Transverse colon (tissue), 4 donors: ENCODE measurements at regions not wholly inside any gene's neighbourhood (a gene's known extent, or its start where the extent isn't known, plus 50 kb on each side); places are given as distances from the start of the nearest gene placed in this dataset.

Experiments used
- DNase-seq: peaks from one replicate; pipeline ENCODE4 v3.0.0-alpha.2; 2019
- H3K27ac ChIP-seq, 4 donors: fragments of 200-600 bp; sonication (generic); 2 replicates each; pipeline ENCODE4 v1.5.1; 2016 to 2018; ENCODE audit warnings: inconsistent platforms in 4 of 4
- H3K27me3 ChIP-seq: fragments of 200-600 bp; sonication (generic); 2 replicates; pipeline ENCODE4 v1.5.1; 2017; ENCODE audit warnings: inconsistent platforms
- H3K36me3 ChIP-seq, 4 donors: fragments of 200-600 bp; sonication (generic); 2 replicates each; pipeline ENCODE4 v1.5.1; 2017 to 2019; ENCODE audit warnings: inconsistent platforms in 4 of 4
- H3K4me1 ChIP-seq, 4 donors: fragments of 200-600 bp; sonication (generic); 2 replicates each; pipeline ENCODE4 v1.5.1; 2017 to 2020; ENCODE audit warnings: inconsistent platforms in 4 of 4
- H3K4me3 ChIP-seq, 4 donors: fragments of 200-600 bp; sonication (generic); 1 replicate in 1 of 4; 2 replicates in 3 of 4; pipeline versions ENCODE4 v1.5.1 to v1.6.1; 2017 to 2019; ENCODE audit warnings: inconsistent platforms in 4 of 4
- H3K9me3 ChIP-seq, 2 donors: fragments of 200-600 bp; sonication (generic); 2 replicates each; pipeline ENCODE4 v1.5.1; 2017 to 2019; ENCODE audit warnings: inconsistent platforms in 2 of 2
- EP300 ChIP-seq: sonication (generic); formaldehyde crosslinking; IDR thresholded peaks from one replicate; pipeline ENCODE4 v1.6.1; 2017; ENCODE audit warnings: antibody characterized with exemption, low read depth
- POLR2A ChIP-seq: fragments of 450-650 bp; IDR thresholded peaks from one replicate; pipeline ENCODE4 v1.6.1; 2016; ENCODE audit warnings: antibody characterized with exemption, mild to moderate bottlenecking, moderate library complexity
- POLR2AphosphoS5 ChIP-seq, 3 donors: sonication (generic); formaldehyde crosslinking; IDR thresholded peaks; one replicate each; pipeline ENCODE4 v1.6.1; 2016; ENCODE audit warnings: antibody characterized with exemption in 3 of 3
- WGBS, 2 donors: methylation state at CpG; one replicate each; pipeline ENCODE4 v1.1.5; 2018; ENCODE audit warnings: low coverage in 1 of 2; 5-methylcytosine and 5-hydroxymethylcytosine counted together
- in situ Hi-C, 4 donors: fragments of 200-750 bp; cut with MboI; loops; one replicate each; pipeline versions ENCODE4 v1.15.0 to v1.15.1; 2017; ENCODE audit warnings: low sequenced_read_pairs in 3 of 4, low pct_ligation_motif_present in 1 of 4, low pct_unique_long_range_greater_than_20kb in 1 of 4
- intact Hi-C: fragments of 100-400 bp; cut with DNase I; formaldehyde crosslinking; loops from one replicate; pipeline ENCODE4 v1.15.1; 2023; ENCODE audit warnings: low total_unique reads
- TF ChIP-seq, protein P1 (sequence below), 5 experiments: fragments of 200-600 bp in 3 of 5; fragments of 450-650 bp in 2 of 5; sonication (generic) in 3 of 5; IDR thresholded peaks; 1 replicate in 2 of 5; 2 replicates in 3 of 5; pipeline ENCODE4 v1.5.1; 2016 to 2017; ENCODE audit warnings: antibody characterized with exemption in 5 of 5, inconsistent platforms in 3 of 5, mild to moderate bottlenecking in 2 of 5, moderate library complexity in 1 of 5

DNA sequence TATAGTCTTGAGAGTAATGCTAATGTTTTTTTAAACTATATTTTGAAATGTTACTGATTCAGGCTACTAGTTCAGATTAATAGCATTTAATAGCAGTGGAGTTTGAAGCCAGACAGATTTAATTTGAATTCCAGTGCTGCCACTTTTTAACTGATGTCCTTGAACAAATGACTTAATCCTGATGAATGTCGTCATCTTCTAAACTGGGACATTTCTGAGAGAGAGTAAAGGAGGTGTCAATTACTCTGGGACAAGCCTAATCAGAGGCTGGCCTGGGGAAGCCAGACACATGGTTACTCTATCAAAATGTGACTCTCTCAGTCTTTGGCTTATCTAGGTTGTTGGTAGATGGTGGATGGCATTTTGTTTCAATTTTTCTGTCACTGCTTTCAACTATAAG is 246.7 kb downstream of the HS3ST3A1 start:
- no peaks in the 10 kb centered on the region for H3K4me1 ChIP-seq
- H3K4me3 ChIP-seq = no peak overlapping the region
- in situ Hi-C loops (no loop called here), intact Hi-C loops (no loop called here)
- H3K36me3 ChIP-seq = no peaks in the 10 kb centered on the region
- H3K27ac ChIP-seq = no peak overlapping the region
- no peaks in the 10 kb centered on the region for H3K9me3 ChIP-seq
- no peaks in the 10 kb centered on the region for H3K27me3 ChIP-seq
- no peak for DNase-seq
- WGBS, 2 donors = 64 to 78% methylated on average over 1 of the region's 1 CpG
- TF ChIP-seq EP300 (no peak), POLR2A (no peak), POLR2AphosphoS5 (IDR thresholded peaks at IDR 0.05) (no peak)
- TF ChIP-seq, protein P1, sequence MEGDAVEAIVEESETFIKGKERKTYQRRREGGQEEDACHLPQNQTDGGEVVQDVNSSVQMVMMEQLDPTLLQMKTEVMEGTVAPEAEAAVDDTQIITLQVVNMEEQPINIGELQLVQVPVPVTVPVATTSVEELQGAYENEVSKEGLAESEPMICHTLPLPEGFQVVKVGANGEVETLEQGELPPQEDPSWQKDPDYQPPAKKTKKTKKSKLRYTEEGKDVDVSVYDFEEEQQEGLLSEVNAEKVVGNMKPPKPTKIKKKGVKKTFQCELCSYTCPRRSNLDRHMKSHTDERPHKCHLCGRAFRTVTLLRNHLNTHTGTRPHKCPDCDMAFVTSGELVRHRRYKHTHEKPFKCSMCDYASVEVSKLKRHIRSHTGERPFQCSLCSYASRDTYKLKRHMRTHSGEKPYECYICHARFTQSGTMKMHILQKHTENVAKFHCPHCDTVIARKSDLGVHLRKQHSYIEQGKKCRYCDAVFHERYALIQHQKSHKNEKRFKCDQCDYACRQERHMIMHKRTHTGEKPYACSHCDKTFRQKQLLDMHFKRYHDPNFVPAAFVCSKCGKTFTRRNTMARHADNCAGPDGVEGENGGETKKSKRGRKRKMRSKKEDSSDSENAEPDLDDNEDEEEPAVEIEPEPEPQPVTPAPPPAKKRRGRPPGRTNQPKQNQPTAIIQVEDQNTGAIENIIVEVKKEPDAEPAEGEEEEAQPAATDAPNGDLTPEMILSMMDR (IDR thresholded peaks at IDR 0.05) = no peak

DNA sequence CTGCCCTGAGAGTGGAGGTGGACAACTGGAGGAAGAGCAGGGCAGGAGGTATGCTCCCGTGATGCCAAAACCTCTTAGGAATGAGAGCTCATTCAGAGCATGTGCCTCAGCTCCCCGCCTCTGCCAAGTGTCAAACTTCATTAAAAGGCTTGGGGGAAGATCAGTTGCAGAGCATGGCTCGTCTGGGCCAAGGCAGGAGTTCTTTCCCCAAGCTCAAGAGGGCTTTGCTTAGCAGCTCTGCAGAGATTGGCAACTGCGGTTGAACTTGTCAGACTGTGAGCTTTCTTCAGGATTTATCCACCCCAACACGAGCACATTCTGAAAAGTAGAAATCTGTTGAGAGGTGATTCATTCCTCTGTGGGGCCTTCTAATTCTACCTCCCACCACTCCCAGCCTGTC is 248.1 kb downstream of the HS3ST3A1 start:
- Histone ChIP-seq H3K9me3 (no peaks in the 10 kb centered on the region), H3K4me1 (no peaks in the 10 kb centered on the region), H3K27ac (no peak overlapping the region), H3K36me3 (no peaks in the 10 kb centered on the region), H3K4me3 (no peak overlapping the region), H3K27me3 (no peaks in the 10 kb centered on the region)
- no peak for DNase-seq
- 53% methylated on average over 5 of the region's 5 CpGs; no CpG with 5 or more reads in 1 of the 2 donors for WGBS, 2 donors
- intact Hi-C loops (no loop called here), in situ Hi-C loops (no loop called here)
- TF ChIP-seq EP300 (no peak), POLR2AphosphoS5 (IDR thresholded peaks at IDR 0.05) (no peak), POLR2A (no peak)
- TF ChIP-seq, protein P1 (IDR thresholded peaks at IDR 0.05) = no peak

DNA sequence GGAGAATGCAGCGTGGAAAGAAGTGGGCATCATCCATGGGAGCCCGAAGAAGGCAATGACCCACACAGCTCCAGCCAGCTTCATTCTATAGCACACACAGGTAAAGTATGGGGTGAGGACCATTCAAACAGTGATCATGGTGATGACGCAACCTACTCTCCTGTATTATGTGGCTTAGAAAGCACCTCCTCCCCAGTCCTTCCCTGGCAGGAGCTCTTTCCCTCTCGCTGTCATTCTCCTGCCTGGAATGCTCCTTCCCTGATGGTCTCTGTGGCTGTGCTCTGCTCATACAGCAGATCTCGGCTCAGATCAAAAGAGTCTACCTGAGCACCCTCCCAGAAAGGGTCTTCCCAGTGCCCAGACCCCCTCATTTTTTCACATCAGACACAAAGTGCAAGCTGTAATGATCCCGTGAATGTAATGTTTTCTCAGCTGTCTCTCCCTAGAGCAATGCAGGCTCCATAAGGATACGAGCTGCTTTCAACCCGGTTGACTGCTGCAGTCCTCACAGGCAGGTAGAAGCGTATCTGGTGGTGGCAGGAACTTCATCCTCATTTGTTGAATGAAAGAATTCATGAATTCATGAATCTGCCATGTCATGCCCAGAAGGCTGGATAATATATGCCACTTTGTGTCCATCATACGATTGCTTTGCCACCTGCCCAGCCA is 248.8 kb downstream of the HS3ST3A1 start:
- intact Hi-C loops = no loop called here
- Histone ChIP-seq H3K9me3 (no peaks in the 10 kb centered on the region), H3K36me3 (no peaks in the 10 kb centered on the region), H3K27ac (no peak overlapping the region), H3K4me1 (no peaks in the 10 kb centered on the region), H3K27me3 (no peaks in the 10 kb centered on the region), H3K4me3 (no peak overlapping the region)
- in situ Hi-C loops = no loop called here
- WGBS, 2 donors = 82 to 89% methylated on average over 5 to 10 of the region's 10 CpGs
- TF ChIP-seq EP300 (no peak), POLR2AphosphoS5 (IDR thresholded peaks at IDR 0.05) (no peak), POLR2A (no peak)
- TF ChIP-seq, protein P1 (IDR thresholded peaks at IDR 0.05) = no peak
- DNase-seq = no peak

DNA sequence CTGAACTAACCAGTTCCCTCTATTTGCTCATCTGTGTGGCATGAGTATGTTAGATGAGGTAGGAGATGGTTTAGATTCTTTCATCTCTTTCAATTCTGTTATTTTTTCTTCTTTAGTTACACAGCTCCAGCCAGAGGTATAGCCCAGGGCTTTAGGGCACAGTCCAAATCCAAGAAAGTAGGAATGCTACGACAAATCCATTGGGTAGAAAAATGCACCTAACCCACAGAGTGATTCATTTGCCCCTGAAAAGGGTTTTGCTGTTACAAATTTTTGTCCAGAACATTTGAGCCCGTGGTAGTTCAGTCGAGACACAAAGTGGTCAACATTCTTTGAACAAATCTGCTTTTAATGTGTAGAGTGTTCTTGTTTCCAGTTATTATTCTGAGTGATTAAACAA is 250.7 kb downstream of the HS3ST3A1 start:
- Histone ChIP-seq H3K36me3 (no peaks in the 10 kb centered on the region), H3K27ac (no peak overlapping the region), H3K27me3 (no peaks in the 10 kb centered on the region), H3K9me3 (no peaks in the 10 kb centered on the region), H3K4me3 (no peak overlapping the region), H3K4me1 (no peaks in the 10 kb centered on the region)
- in situ Hi-C loops = no loop called here
- intact Hi-C loops = no loop called here
- DNase-seq = no peak
- no peak for TF ChIP-seq POLR2A
- TF ChIP-seq, protein P1 (IDR thresholded peaks at IDR 0.05) = no peak
- no peak for TF ChIP-seq POLR2AphosphoS5 (IDR thresholded peaks at IDR 0.05)
- no peak for TF ChIP-seq EP300
- WGBS, 2 donors = 70 to 85% methylated on average over 3 of the region's 3 CpGs
